ENCODE measurements at regions not wholly inside any gene's neighbourhood (a gene's known extent, or its start where the extent isn't known, plus 50 kb on each side); places are given as distances from the start of the nearest gene placed in this dataset.

DNA sequence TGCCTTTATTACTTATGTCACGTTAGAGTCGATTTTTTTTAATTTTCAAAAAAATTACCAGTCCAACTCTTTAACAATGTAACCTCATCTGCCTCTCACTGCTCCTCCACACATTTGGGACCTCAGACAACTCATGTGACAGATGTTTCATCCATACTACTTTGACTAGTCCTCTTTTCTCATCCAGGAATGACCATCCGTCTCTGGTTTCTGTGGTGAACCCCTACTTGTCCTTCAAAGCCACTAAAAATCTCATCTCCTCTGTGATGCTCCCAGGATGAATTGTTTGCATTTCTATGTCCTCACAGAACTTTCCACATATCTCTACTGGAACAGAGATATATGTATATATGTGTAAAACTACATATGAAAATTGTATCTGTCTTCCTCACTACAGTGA is 149.8 kb upstream of the ZNF462 start:
- TF ChIP-seq TOX (CRISPR knock-in tag; IDR thresholded peaks at IDR 0.05; ENCODE audit: borderline replicate concordance): no peak
- no peak for TF ChIP-seq ZFP3 (CRISPR knock-in tag; IDR thresholded peaks at IDR 0.05)
- no peak for TF ChIP-seq RARB (CRISPR knock-in tag; IDR thresholded peaks at IDR 0.05)
- no peak for TF ChIP-seq GLIS3 (CRISPR knock-in tag; IDR thresholded peaks at IDR 0.05)
- no peak for TF ChIP-seq CSDC2 (CRISPR knock-in tag; IDR thresholded peaks at IDR 0.05)
- no peak for TF ChIP-seq ZNF70 (CRISPR knock-in tag; IDR thresholded peaks at IDR 0.05)
- TF ChIP-seq TCF4 (CRISPR knock-in tag; IDR thresholded peaks at IDR 0.05; ENCODE audit: borderline replicate concordance): no peak
